H9 (cell line): ENCODE measurements at regions not wholly inside any gene's neighbourhood (a gene's known extent, or its start where the extent isn't known, plus 50 kb on each side); places are given as distances from the start of the nearest gene placed in this dataset.

ENCODE experiments used
- DNase-seq: peaks from one replicate; pipeline ENCODE4 v3.0.0-alpha.2; 2017
- H2AFZ ChIP-seq: one replicate; pipeline ENCODE4 v1.6.1; 2013; ENCODE audit warnings: mild to moderate bottlenecking, low read length, control low read depth, moderate library complexity
- H2AK5ac ChIP-seq: 2 replicates; pipeline ENCODE4 v1.6.1; 2013; ENCODE audit warnings: low read length, control low read depth, mixed read lengths; ENCODE audit not compliant: insufficient read length
- H2BK120ac ChIP-seq: one replicate; pipeline ENCODE4 v1.6.1; 2013; ENCODE audit warnings: low read depth, mild to moderate bottlenecking, low read length, control low read depth, inconsistent platforms; ENCODE audit not compliant: poor library complexity, severe bottlenecking
- H2BK12ac ChIP-seq: 2 replicates; pipeline ENCODE4 v1.6.1; 2013; ENCODE audit warnings: low read length, control low read depth, mixed read lengths, low read depth; ENCODE audit not compliant: insufficient read length
- H2BK15ac ChIP-seq: 2 replicates; pipeline ENCODE4 v1.6.1; 2013; ENCODE audit warnings: low read depth, low read length, control low read depth
- H2BK20ac ChIP-seq: one replicate; pipeline ENCODE4 v1.6.1; 2013; ENCODE audit warnings: low read depth, mild to moderate bottlenecking, low read length, control low read depth, inconsistent platforms; ENCODE audit not compliant: poor library complexity, severe bottlenecking
- H2BK5ac ChIP-seq: 2 replicates; pipeline ENCODE4 v1.6.1; 2013; ENCODE audit warnings: low read length, control low read depth, mixed read lengths; ENCODE audit not compliant: insufficient read length
- H3K14ac ChIP-seq: 2 replicates; pipeline ENCODE4 v1.6.1; 2013; ENCODE audit warnings: low read length, control low read depth; ENCODE audit not compliant: insufficient read depth
- H3K18ac ChIP-seq: 2 replicates; pipeline ENCODE4 v1.6.1; 2013; ENCODE audit warnings: low read depth, mild to moderate bottlenecking, mixed read lengths, low read length, control low read depth; ENCODE audit not compliant: insufficient read length
- H3K23ac ChIP-seq: 2 replicates; pipeline ENCODE4 v1.6.1; 2013; ENCODE audit warnings: low read length, control low read depth, mixed read lengths, low read depth; ENCODE audit not compliant: insufficient read length
- H3K23me2 ChIP-seq: 2 replicates; pipeline ENCODE4 v1.6.1; 2013; ENCODE audit warnings: low read depth, mild to moderate bottlenecking, mixed read lengths, low read length, control low read depth; ENCODE audit not compliant: insufficient read length, poor library complexity, severe bottlenecking
- H3K27ac ChIP-seq: 2 replicates; pipeline ENCODE4 v1.5.1; 2013; ENCODE audit warnings: low read length, control low read depth, mixed read lengths, low read depth; ENCODE audit not compliant: insufficient read length
- H3K27me3 ChIP-seq: 2 replicates; pipeline ENCODE4 v1.6.1; 2013; ENCODE audit warnings: low read length, control low read depth, inconsistent platforms; ENCODE audit not compliant: insufficient read depth
- H3K4ac ChIP-seq: 2 replicates; pipeline ENCODE4 v1.6.1; 2013; ENCODE audit warnings: low read depth, mild to moderate bottlenecking, control low read depth, inconsistent platforms, low read length, moderate library complexity
- H3K4me1 ChIP-seq: 2 replicates; pipeline ENCODE4 v1.6.1; 2013; ENCODE audit warnings: low read length, control low read depth, inconsistent platforms; ENCODE audit not compliant: insufficient read depth
- H3K4me2 ChIP-seq: 2 replicates; pipeline ENCODE4 v1.6.1; 2013; ENCODE audit warnings: low read length, control low read depth, mixed read lengths; ENCODE audit not compliant: insufficient read length, insufficient read depth
- H3K56ac ChIP-seq: 2 replicates; pipeline ENCODE4 v1.6.1; 2013; ENCODE audit warnings: low read depth, mild to moderate bottlenecking, mixed read lengths, low read length, control low read depth; ENCODE audit not compliant: insufficient read length
- H3K79me1 ChIP-seq: 2 replicates; pipeline ENCODE4 v1.6.1; 2013; ENCODE audit warnings: low read depth, mild to moderate bottlenecking, moderate library complexity, low read length, control low read depth, inconsistent platforms; ENCODE audit not compliant: insufficient read depth, poor library complexity, severe bottlenecking
- H3K79me2 ChIP-seq: 2 replicates; pipeline ENCODE4 v1.6.1; 2013; ENCODE audit warnings: low read length, control low read depth, inconsistent platforms; ENCODE audit not compliant: insufficient read depth
- H3K9ac ChIP-seq: 2 replicates; pipeline ENCODE4 v1.6.1; 2013; ENCODE audit warnings: low read length, control low read depth, mixed read lengths; ENCODE audit not compliant: insufficient read length; ENCODE audit errors: extremely low read depth
- H3K9me3 ChIP-seq: one replicate; pipeline ENCODE4 v1.6.1; 2013; ENCODE audit warnings: low read depth, low read length, inconsistent platforms; ENCODE audit not compliant: control insufficient read depth
- H3T11ph ChIP-seq: one replicate; pipeline ENCODE4 v1.6.1; 2013; ENCODE audit warnings: mild to moderate bottlenecking, low read length, control low read depth, inconsistent platforms
- H4K20me1 ChIP-seq: one replicate; pipeline ENCODE4 v1.6.1; 2013; ENCODE audit not compliant: control insufficient read depth, insufficient read length, insufficient read depth
- H4K5ac ChIP-seq: 2 replicates; pipeline ENCODE4 v1.6.1; 2013; ENCODE audit warnings: low read depth, mild to moderate bottlenecking, mixed read lengths, low read length, control low read depth; ENCODE audit not compliant: insufficient read length
- H4K8ac ChIP-seq: replicated peaks from 2 replicates; pipeline ENCODE4 v1.6.1; 2013; ENCODE audit warnings: low read length, control low read depth, mixed read lengths, low read depth; ENCODE audit not compliant: insufficient read length
- H4K91ac ChIP-seq: 2 replicates; pipeline ENCODE4 v1.6.1; 2013; ENCODE audit warnings: low read depth, mild to moderate bottlenecking, moderate library complexity, mixed read lengths, low read length, control low read depth; ENCODE audit not compliant: insufficient read length
- H3K27ac Mint-ChIP-seq, 3 experiments: 2 replicates in 2 of 3; 3 replicates in 1 of 3; pipeline ENCODE4 v1.8.0; 2020 to 2021; ENCODE audit warnings: mixed read lengths in 3 of 3, mild to moderate bottlenecking in 1 of 3, moderate library complexity in 1 of 3
- H3K27me3 Mint-ChIP-seq: 2 replicates; pipeline ENCODE4 v1.8.0; 2021; ENCODE audit warnings: low read depth, mild to moderate bottlenecking, moderate library complexity, mixed read lengths
- H3K36me3 Mint-ChIP-seq, 3 experiments: 2 replicates in 2 of 3; 3 replicates in 1 of 3; pipeline ENCODE4 v1.8.0; 2020 to 2021; ENCODE audit warnings: low read depth in 3 of 3, mixed read lengths in 3 of 3; ENCODE audit not compliant: insufficient read depth in 1 of 3
- H3K4me1 Mint-ChIP-seq, 2 experiments: 2 replicates each; pipeline ENCODE4 v1.8.0; 2020; ENCODE audit warnings: mixed read lengths in 2 of 2
- H3K4me3 Mint-ChIP-seq, 2 experiments: 2 replicates in 1 of 2; 3 replicates in 1 of 2; pipeline ENCODE4 v1.8.0; 2020 to 2021; ENCODE audit warnings: mild to moderate bottlenecking in 2 of 2, mixed read lengths in 2 of 2, moderate library complexity in 1 of 2
- H3K9me3 Mint-ChIP-seq, 2 experiments: 2 replicates in 1 of 2; 3 replicates in 1 of 2; pipeline ENCODE4 v1.8.0; 2020; ENCODE audit warnings: mild to moderate bottlenecking in 2 of 2, mixed read lengths in 2 of 2, moderate library complexity in 1 of 2
- CTCF ChIP-seq: fragments of 200-600 bp; sonication (generic); conservative IDR thresholded peaks from 3 replicates; pipeline ENCODE4 v1.8.0; 2021; ENCODE audit warnings: antibody characterized with exemption, mild to moderate bottlenecking
- WGBS: extraction: QIAGEN DNeasy Blood & Tissue Kit; methylation state at CpG from one replicate; pipeline ENCODE4 v1.1.7; 2013; ENCODE audit warnings: missing lambda C conversion rate, low lambda C conversion rate, mixed read lengths; ENCODE audit not compliant: insufficient read length; ENCODE audit errors: extremely low coverage; 5-methylcytosine and 5-hydroxymethylcytosine counted together

GRCh38 chr12:63064080-63064479, 86.9 kb downstream of the AVPR1A start:
- Mint-ChIP-seq H3K9me3 (no peaks in the 10 kb centered on the region; a peak in 1 of 5 replicates), H3K36me3 (no peaks in the 10 kb centered on the region), H3K27ac (no peak overlapping the region), H3K4me3 (no peak overlapping the region), H3K27me3 (no peaks in the 10 kb centered on the region), H3K4me1 (peaks cover 27 to 34% of the 10 kb centered on the region in 2 experiments)
- H3K56ac ChIP-seq: no peak overlapping the region
- no peak overlapping the region for H3K4ac ChIP-seq
- no peak overlapping the region for H3T11ph ChIP-seq
- H3K23me2 ChIP-seq: no peaks in the 10 kb centered on the region
- H3K4me1 ChIP-seq: 0 out of 2 replicates have a peak, but pooled peaks cover 2% of the 10 kb centered on the region
- WGBS: no CpG with 5 or more reads among the region's 1 CpG
- no peak overlapping the region for H4K5ac ChIP-seq
- H3K18ac ChIP-seq: no peak overlapping the region
- H2AK5ac ChIP-seq: no peak overlapping the region
- H2BK12ac ChIP-seq: no peak overlapping the region
- H3K27me3 ChIP-seq: no peaks in the 10 kb centered on the region
- H3K79me2 ChIP-seq: no peaks in the 10 kb centered on the region
- no peak overlapping the region for H2BK15ac ChIP-seq
- no peak overlapping the region for H3K9ac ChIP-seq
- H2BK5ac ChIP-seq: no peak overlapping the region
- DNase-seq: no peak
- H4K8ac ChIP-seq: no peak overlapping the region
- no peak overlapping the region for H3K27ac ChIP-seq
- no peak for TF ChIP-seq CTCF
- H3K23ac ChIP-seq: no peak overlapping the region
- no peak overlapping the region for H2BK20ac ChIP-seq
- no peak overlapping the region for H2BK120ac ChIP-seq
- H4K91ac ChIP-seq: no peak overlapping the region
- no peak overlapping the region for H3K4me2 ChIP-seq
- H3K79me1 ChIP-seq: no peaks in the 10 kb centered on the region
- H2AFZ ChIP-seq: no peak overlapping the region
- no peaks in the 10 kb centered on the region for H3K9me3 ChIP-seq
- no peak overlapping the region for H3K14ac ChIP-seq
- H4K20me1 ChIP-seq: no peaks in the 10 kb centered on the region
